Gastrocnemius medialis (tissue), 4 donors: ENCODE measurements at regions not wholly inside any gene's neighbourhood (a gene's known extent, or its start where the extent isn't known, plus 50 kb on each side); places are given as distances from the start of the nearest gene placed in this dataset.

ENCODE experiments used
- POLR2A ChIP-seq, 2 donors: fragments of 450-650 bp; IDR thresholded peaks; one replicate each; pipeline ENCODE4 v1.6.1; 2017; ENCODE audit warnings: antibody characterized with exemption in 2 of 2, mild to moderate bottlenecking in 2 of 2, moderate library complexity in 2 of 2
- TF ChIP-seq, protein P1 (sequence below), 5 experiments: fragments of 450-650 bp in 3 of 5; fragments of 200-600 bp in 2 of 5; sonication (generic) in 2 of 5; IDR thresholded peaks in 4 of 5; conservative IDR thresholded peaks in 1 of 5; 1 replicate in 4 of 5; 2 replicates in 1 of 5; pipeline ENCODE4 v1.5.1; 2016 to 2019; ENCODE audit warnings: antibody characterized with exemption in 5 of 5, mild to moderate bottlenecking in 3 of 5, moderate library complexity in 3 of 5

DNA sequence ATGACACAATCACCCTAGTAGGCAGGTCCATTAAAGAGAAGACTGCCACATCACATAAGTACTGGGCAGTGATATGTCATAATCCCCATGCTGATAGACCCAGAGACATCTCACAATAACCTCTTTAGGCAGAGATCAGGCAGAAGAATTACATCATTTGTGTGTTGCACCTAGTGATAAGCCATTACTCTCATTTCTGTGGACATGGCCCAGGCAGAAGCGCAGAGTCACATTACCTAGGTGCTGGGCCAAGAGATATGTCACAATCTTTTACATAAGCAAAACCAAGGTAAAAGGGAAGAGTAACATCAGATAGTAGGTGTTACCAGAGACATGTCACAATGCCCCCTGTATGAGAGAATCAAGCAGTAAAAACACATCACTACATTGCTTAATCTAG lies 71.9 kb downstream of the ZNF726 start:
- no peak for TF ChIP-seq POLR2A (IDR thresholded peaks at IDR 0.05)
- TF ChIP-seq, protein P1, sequence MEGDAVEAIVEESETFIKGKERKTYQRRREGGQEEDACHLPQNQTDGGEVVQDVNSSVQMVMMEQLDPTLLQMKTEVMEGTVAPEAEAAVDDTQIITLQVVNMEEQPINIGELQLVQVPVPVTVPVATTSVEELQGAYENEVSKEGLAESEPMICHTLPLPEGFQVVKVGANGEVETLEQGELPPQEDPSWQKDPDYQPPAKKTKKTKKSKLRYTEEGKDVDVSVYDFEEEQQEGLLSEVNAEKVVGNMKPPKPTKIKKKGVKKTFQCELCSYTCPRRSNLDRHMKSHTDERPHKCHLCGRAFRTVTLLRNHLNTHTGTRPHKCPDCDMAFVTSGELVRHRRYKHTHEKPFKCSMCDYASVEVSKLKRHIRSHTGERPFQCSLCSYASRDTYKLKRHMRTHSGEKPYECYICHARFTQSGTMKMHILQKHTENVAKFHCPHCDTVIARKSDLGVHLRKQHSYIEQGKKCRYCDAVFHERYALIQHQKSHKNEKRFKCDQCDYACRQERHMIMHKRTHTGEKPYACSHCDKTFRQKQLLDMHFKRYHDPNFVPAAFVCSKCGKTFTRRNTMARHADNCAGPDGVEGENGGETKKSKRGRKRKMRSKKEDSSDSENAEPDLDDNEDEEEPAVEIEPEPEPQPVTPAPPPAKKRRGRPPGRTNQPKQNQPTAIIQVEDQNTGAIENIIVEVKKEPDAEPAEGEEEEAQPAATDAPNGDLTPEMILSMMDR (IDR thresholded peaks at IDR 0.05 in 4 of 5, conservative IDR thresholded peaks at IDR 0.05 in 1 of 5), result no peak
